Spleen (tissue), 11 donors: ENCODE measurements at regions not wholly inside any gene's neighbourhood (a gene's known extent, or its start where the extent isn't known, plus 50 kb on each side); places are given as distances from the start of the nearest gene placed in this dataset.

Source experiments
- DNase-seq: peaks from one replicate; pipeline ENCODE4 v3.0.0-alpha.2; 2020
- H3K27ac ChIP-seq, 8 donors: fragments of 200-600 bp; sonication (generic) in 7 of 8; 1 replicate in 4 of 8; 2 replicates in 4 of 8; pipeline versions ENCODE4 v1.5.0 to v1.8.0; 2016 to 2021; ENCODE audit warnings: inconsistent platforms in 4 of 8, mild to moderate bottlenecking in 4 of 8, moderate library complexity in 1 of 8
- H3K27me3 ChIP-seq, 7 donors: fragments of 200-600 bp; sonication (generic) in 6 of 7; replicated peaks in 1 of 7; 1 replicate in 4 of 7; 2 replicates in 3 of 7; pipeline versions ENCODE4 v1.5.0 to v1.8.0; 2016 to 2021; ENCODE audit warnings: inconsistent platforms in 3 of 7, mild to moderate bottlenecking in 1 of 7
- H3K36me3 ChIP-seq, 6 donors: fragments of 200-600 bp; sonication (generic) in 5 of 6; 1 replicate in 4 of 6; 2 replicates in 2 of 6; pipeline versions ENCODE4 v1.5.0 to v1.8.0; 2016 to 2021; ENCODE audit warnings: inconsistent platforms in 2 of 6
- H3K4me1 ChIP-seq, 6 donors: fragments of 200-600 bp; sonication (generic) in 5 of 6; 1 replicate in 3 of 6; 2 replicates in 3 of 6; pipeline versions ENCODE4 v1.5.0 to v1.8.0; 2016 to 2021; ENCODE audit warnings: inconsistent platforms in 3 of 6
- H3K4me3 ChIP-seq, 8 donors: fragments of 200-600 bp; sonication (generic) in 7 of 8; 1 replicate in 4 of 8; 2 replicates in 4 of 8; pipeline versions ENCODE4 v1.5.0 to v1.8.0; 2016 to 2021; ENCODE audit warnings: inconsistent platforms in 4 of 8, mild to moderate bottlenecking in 4 of 8, moderate library complexity in 2 of 8
- H3K9me3 ChIP-seq, 8 donors: fragments of 200-600 bp; sonication (generic) in 7 of 8; 1 replicate in 4 of 8; 2 replicates in 4 of 8; pipeline versions ENCODE4 v1.5.0 to v1.8.0; 2016 to 2021; ENCODE audit warnings: inconsistent platforms in 4 of 8
- POLR2A ChIP-seq, 3 donors: fragments of 450-650 bp; IDR thresholded peaks; one replicate each; pipeline ENCODE4 v1.5.1; 2017; ENCODE audit warnings: antibody characterized with exemption in 3 of 3, mild to moderate bottlenecking in 1 of 3
- POLR2AphosphoS5 ChIP-seq, 3 donors: sonication (generic); formaldehyde crosslinking; IDR thresholded peaks; one replicate each; pipeline ENCODE4 v1.5.1; 2017; ENCODE audit warnings: antibody characterized with exemption in 3 of 3
- whole genome bisulfite sequencing, 5 donors: extraction: QIAGEN DNeasy Blood & Tissue Kit in 3 of 5; methylation state at CpG; one replicate each; pipeline versions ENCODE4 v1.1.5 to v1.1.7; 2013 to 2018; 5-methylcytosine and 5-hydroxymethylcytosine counted together
- intact Hi-C: fragments of 100-400 bp; cut with DNase I; formaldehyde crosslinking; loops from one replicate; pipeline ENCODE4 v1.15.0; 2023; ENCODE audit warnings: low total_unique reads
- TF ChIP-seq, protein P1 (sequence below), 11 experiments: fragments of 200-600 bp in 7 of 11; fragments of 450-650 bp in 4 of 11; sonication (generic) in 4 of 11; IDR thresholded peaks in 8 of 11; conservative IDR thresholded peaks in 3 of 11; 1 replicate in 7 of 11; 2 replicates in 4 of 11; pipeline versions ENCODE4 v1.4.0 to v1.8.0; 2016 to 2021; ENCODE audit warnings: antibody characterized with exemption in 11 of 11, inconsistent platforms in 4 of 11, mild to moderate bottlenecking in 1 of 11
- donor health status: healthy with polysubstance abuse.
- donor health status: DM: no; HTN: no; CAD: no; lungs with moderate emphysema.
- donor health status: DM: no; HTN: no; CAD: no.
- donor health status: Bipolar disorder and iron deficiency.
- donor health status: healthy.
- donor health status: DM: no; HTN: no; CAD: no.
- donor health status: DM: yes; HTN: yes; CAD: no.

DNA sequence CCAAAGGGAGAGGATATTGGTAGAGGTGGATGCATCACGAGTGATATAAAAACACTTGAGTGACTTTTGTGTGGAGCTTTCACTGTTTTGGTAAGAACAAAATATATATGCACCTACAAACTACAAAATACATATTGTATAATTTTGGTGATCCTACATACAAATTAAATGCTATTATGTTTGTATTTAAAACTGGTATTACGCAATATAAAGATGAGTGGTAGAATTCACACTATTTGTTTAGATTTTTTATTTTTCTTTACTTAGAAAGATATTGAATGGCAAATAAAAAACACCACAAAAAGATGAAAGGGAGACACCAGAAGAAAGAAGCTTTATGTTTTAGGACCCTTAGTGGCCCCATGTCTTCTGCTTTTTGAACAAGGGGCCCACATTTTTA lies 770.7 kb upstream of the ID2 start:
- no peaks in the 10 kb centered on the region for H3K27me3 ChIP-seq
- intact Hi-C loops = no loop called here
- WGBS, 5 donors = 70 to 98% (median 91%) methylated on average over 2 of the region's 2 CpGs
- DNase-seq = no peak
- H3K27ac ChIP-seq = no peak overlapping the region
- H3K4me3 ChIP-seq = no peak overlapping the region
- no peaks in the 10 kb centered on the region for H3K36me3 ChIP-seq
- H3K9me3 ChIP-seq = no peaks in the 10 kb centered on the region
- no peaks in the 10 kb centered on the region for H3K4me1 ChIP-seq
- TF ChIP-seq, protein P1, sequence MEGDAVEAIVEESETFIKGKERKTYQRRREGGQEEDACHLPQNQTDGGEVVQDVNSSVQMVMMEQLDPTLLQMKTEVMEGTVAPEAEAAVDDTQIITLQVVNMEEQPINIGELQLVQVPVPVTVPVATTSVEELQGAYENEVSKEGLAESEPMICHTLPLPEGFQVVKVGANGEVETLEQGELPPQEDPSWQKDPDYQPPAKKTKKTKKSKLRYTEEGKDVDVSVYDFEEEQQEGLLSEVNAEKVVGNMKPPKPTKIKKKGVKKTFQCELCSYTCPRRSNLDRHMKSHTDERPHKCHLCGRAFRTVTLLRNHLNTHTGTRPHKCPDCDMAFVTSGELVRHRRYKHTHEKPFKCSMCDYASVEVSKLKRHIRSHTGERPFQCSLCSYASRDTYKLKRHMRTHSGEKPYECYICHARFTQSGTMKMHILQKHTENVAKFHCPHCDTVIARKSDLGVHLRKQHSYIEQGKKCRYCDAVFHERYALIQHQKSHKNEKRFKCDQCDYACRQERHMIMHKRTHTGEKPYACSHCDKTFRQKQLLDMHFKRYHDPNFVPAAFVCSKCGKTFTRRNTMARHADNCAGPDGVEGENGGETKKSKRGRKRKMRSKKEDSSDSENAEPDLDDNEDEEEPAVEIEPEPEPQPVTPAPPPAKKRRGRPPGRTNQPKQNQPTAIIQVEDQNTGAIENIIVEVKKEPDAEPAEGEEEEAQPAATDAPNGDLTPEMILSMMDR (IDR thresholded peaks at IDR 0.05 in 8 of 11, conservative IDR thresholded peaks at IDR 0.05 in 3 of 11) = no peak
- TF ChIP-seq POLR2AphosphoS5 (IDR thresholded peaks at IDR 0.05) (no peak), POLR2A (IDR thresholded peaks at IDR 0.05) (no peak)

DNA sequence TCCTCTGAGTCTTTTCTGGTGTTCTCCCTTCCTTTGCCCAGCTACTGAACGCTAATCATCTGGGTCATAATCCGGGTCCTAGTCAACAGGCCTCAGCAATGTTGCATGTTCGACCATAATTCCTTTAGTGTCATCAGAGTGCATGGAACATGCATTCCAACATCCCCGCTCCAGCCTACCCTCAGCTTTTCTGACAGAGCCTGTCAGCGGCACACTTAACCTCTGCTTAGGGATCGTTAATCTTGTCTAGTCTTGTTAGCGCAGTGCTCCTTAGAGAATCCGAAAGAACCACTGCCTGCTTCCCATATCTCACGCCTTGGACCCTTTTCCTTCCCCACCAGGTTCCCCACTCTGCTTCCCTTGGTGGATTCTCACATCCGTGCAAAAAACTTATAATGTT lies 767.9 kb upstream of the ID2 start:
- intact Hi-C loops = no loop called here
- H3K36me3 ChIP-seq = no peaks in the 10 kb centered on the region
- no peaks in the 10 kb centered on the region for H3K4me1 ChIP-seq
- no peaks in the 10 kb centered on the region for H3K27me3 ChIP-seq
- DNase-seq = no peak
- H3K27ac ChIP-seq = no peak overlapping the region
- H3K9me3 ChIP-seq = no peaks in the 10 kb centered on the region
- WGBS, 5 donors = 67 to 82% (median 77%) methylated on average over 10 of the region's 10 CpGs
- no peak for TF ChIP-seq POLR2AphosphoS5 (IDR thresholded peaks at IDR 0.05)
- no peak overlapping the region for H3K4me3 ChIP-seq

DNA sequence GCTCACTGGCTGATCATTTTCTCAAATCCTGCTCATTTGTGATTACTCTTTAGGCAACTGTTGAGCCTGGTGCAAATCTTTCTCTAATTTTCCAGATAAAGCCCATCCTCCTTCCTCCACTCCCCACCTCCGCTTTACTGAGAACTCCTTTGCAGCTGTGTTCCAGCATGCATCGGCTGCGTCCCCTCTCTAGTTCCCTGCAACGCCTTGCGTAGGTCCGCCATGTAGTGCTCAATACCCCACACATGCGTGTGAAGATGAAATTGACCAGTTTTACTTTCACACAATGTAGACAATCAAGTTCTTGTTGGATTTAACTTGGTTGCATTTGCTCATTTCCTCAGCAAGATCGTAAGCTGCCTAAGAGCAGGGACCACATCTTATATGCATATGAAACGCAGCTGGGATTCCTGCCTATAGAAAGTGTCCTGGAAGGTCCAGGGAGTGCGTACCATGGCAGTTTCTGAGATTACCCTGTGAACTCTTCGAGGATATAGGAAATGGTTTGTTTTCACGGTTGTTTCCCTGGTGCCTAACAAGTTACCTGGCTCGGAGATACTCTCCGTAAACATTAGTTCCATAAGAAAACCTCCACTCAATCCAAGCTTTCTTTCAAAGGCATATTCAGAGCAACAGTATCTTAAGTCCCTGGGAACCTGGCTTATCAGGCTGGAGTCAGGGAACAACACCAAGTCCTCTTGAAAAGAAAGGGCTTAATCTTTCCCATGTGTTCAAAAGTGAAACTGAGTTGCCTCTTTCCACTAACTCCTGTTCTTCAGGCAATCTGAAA lies 766.4 kb upstream of the ID2 start:
- H3K27ac ChIP-seq = no peak overlapping the region
- 91 to 97% (median 94%) methylated on average over 14 of the region's 14 CpGs for WGBS, 5 donors
- no peak overlapping the region for H3K4me3 ChIP-seq
- no peaks in the 10 kb centered on the region for H3K4me1 ChIP-seq
- TF ChIP-seq POLR2A (IDR thresholded peaks at IDR 0.05) (no peak), POLR2AphosphoS5 (IDR thresholded peaks at IDR 0.05) (no peak)
- TF ChIP-seq, protein P1 (IDR thresholded peaks at IDR 0.05 in 8 of 11, conservative IDR thresholded peaks at IDR 0.05 in 3 of 11) = no peak
- DNase-seq = no peak
- H3K27me3 ChIP-seq = no peaks in the 10 kb centered on the region
- no peaks in the 10 kb centered on the region for H3K9me3 ChIP-seq
- intact Hi-C loops = no loop called here
- no peaks in the 10 kb centered on the region for H3K36me3 ChIP-seq

DNA sequence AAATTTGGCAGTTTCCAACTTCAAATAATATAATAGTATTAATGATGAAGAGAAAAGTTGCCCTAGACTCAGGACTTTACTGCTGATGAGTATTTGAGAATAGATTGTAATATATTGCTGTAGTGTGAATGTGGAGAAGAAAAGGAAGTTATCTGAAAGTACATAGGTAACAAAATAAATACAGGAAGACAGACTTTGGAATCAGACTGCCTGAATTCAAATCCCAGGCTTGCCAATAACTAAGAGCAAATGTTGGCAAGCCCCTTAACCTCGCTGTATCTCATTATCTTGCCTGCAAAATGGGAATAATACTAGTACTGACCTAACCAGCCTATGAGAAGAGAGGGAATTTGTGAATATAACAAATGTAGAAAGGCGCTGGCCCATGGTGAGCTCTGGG lies 765.2 kb upstream of the ID2 start:
- intact Hi-C loops = no loop called here
- Histone ChIP-seq H3K36me3 (no peaks in the 10 kb centered on the region), H3K4me3 (no peak overlapping the region), H3K4me1 (no peaks in the 10 kb centered on the region), H3K9me3 (no peaks in the 10 kb centered on the region), H3K27me3 (no peaks in the 10 kb centered on the region), H3K27ac (no peak overlapping the region)
- no peak for DNase-seq
- TF ChIP-seq POLR2A (IDR thresholded peaks at IDR 0.05) (no peak), POLR2AphosphoS5 (IDR thresholded peaks at IDR 0.05) (no peak)
- TF ChIP-seq, protein P1 (IDR thresholded peaks at IDR 0.05 in 8 of 11, conservative IDR thresholded peaks at IDR 0.05 in 3 of 11) = no peak
- WGBS, 5 donors = 84 to 98% (median 91%) methylated on average over 2 of the region's 2 CpGs
